Body of pancreas (tissue), 4 donors: ENCODE measurements at regions not wholly inside any gene's neighbourhood (a gene's known extent, or its start where the extent isn't known, plus 50 kb on each side); places are given as distances from the start of the nearest gene placed in this dataset.

Experiments used
- CTCF ChIP-seq, 7 experiments: fragments of 450-650 bp in 4 of 7; fragments of 200-600 bp in 3 of 7; sonication (generic) in 3 of 7; IDR thresholded peaks; one replicate each; pipeline ENCODE4 v1.5.1; 2016 to 2019; ENCODE audit warnings: antibody characterized with exemption in 7 of 7
- POLR2A ChIP-seq, 3 donors: fragments of 450-650 bp; IDR thresholded peaks; one replicate each; pipeline ENCODE4 v1.6.1; 2016; ENCODE audit warnings: antibody characterized with exemption in 3 of 3, mild to moderate bottlenecking in 2 of 3

DNA sequence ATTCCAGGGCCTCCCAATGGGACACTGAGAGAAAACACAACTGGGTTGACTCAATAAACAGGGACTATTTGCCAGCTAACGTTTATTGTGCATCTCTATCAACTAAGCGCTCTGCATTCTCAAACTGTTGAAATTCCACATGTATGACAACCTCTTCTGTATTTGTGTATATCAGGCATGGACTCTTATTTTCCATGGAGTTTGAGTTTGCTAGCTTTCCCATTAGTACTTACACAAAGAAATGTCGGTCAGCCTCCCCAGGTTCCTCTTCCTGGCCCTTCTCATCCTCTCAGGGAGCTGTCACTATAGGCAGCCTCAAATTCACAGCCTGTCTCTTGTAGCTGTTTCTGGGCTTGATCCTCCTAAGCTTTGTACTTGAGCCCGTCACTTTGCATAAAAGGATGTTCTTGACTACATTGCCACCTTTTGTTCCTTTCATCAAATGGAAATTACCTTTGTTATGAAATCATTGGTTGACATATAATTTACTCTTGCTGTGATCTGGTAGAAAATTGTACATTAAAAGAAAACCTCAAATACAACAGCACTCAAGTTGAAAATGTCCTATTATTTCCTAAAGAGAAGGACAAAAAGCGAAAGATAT is 60.0 kb upstream of the NTPCR start:
- TF ChIP-seq POLR2A (IDR thresholded peaks at IDR 0.05) (no peak), CTCF (IDR thresholded peaks at IDR 0.05) (no peak)
